Glutamatergic neuron (in vitro differentiated cells): ENCODE measurements at regions not wholly inside any gene's neighbourhood (a gene's known extent, or its start where the extent isn't known, plus 50 kb on each side); places are given as distances from the start of the nearest gene placed in this dataset.
"Not testable (repeated sequence)": the region's sequence is repeated elsewhere in the genome, so short reads cannot be mapped to it uniquely, and the experiment has no call there.

Experiments used
- DNase-seq: peaks from one replicate; pipeline ENCODE4 v3.0.0; 2022
- H3K27ac Mint-ChIP-seq: one replicate; pipeline ENCODE4 v1.8.0; 2020; ENCODE audit warnings: mild to moderate bottlenecking, mixed read lengths, inconsistent platforms; ENCODE audit not compliant: unreplicated experiment
- H3K27me3 Mint-ChIP-seq: one replicate; pipeline ENCODE4 v1.8.0; 2020; ENCODE audit warnings: mild to moderate bottlenecking, moderate library complexity, mixed read lengths, inconsistent platforms; ENCODE audit not compliant: unreplicated experiment
- H3K36me3 Mint-ChIP-seq: one replicate; pipeline ENCODE4 v1.8.0; 2020; ENCODE audit warnings: mild to moderate bottlenecking, mixed read lengths, inconsistent platforms; ENCODE audit not compliant: unreplicated experiment
- H3K4me1 Mint-ChIP-seq: one replicate; pipeline ENCODE4 v1.8.0; 2020; ENCODE audit warnings: mild to moderate bottlenecking, low read depth, mixed read lengths, inconsistent platforms; ENCODE audit not compliant: unreplicated experiment
- H3K4me3 Mint-ChIP-seq: one replicate; pipeline ENCODE4 v1.8.0; 2020; ENCODE audit warnings: mild to moderate bottlenecking, mixed read lengths, inconsistent platforms; ENCODE audit not compliant: unreplicated experiment
- H3K9me3 Mint-ChIP-seq: one replicate; pipeline ENCODE4 v1.8.0; 2020; ENCODE audit warnings: mild to moderate bottlenecking, moderate library complexity, mixed read lengths, inconsistent platforms; ENCODE audit not compliant: unreplicated experiment
- CTCF ChIP-seq: fragments of 200-600 bp; sonication (generic); IDR thresholded peaks from one replicate; pipeline ENCODE4 v1.5.0; 2021; ENCODE audit not compliant: partially characterized antibody, unreplicated experiment

GRCh38 chr17:53227111-53227510 lies 595.6 kb upstream of the KIF2B start:
- H3K4me1 Mint-ChIP-seq = no peaks in the 10 kb centered on the region

GRCh38 chr17:53219821-53220220 lies 602.9 kb upstream of the KIF2B start:
- H3K9me3 Mint-ChIP-seq = no peaks in the 10 kb centered on the region
- H3K4me3 Mint-ChIP-seq = no peak overlapping the region
- no peaks in the 10 kb centered on the region for H3K27me3 Mint-ChIP-seq
- no peaks in the 10 kb centered on the region for H3K4me1 Mint-ChIP-seq
- TF ChIP-seq CTCF = no peak
- DNase-seq = no peak
- peaks cover 4% of the 10 kb centered on the region for H3K36me3 Mint-ChIP-seq
- H3K27ac Mint-ChIP-seq = no peak overlapping the region

More at GRCh38 chr17:53227111-53227510, 595.6 kb upstream of the KIF2B start:
- Mint-ChIP-seq H3K27ac (no peak overlapping the region), H3K27me3 (no peaks in the 10 kb centered on the region), H3K4me3 (no peak overlapping the region), H3K9me3 (no peaks in the 10 kb centered on the region), H3K36me3 (no peaks in the 10 kb centered on the region)
- no peak for DNase-seq
- TF ChIP-seq CTCF = no peak

GRCh38 chr17:53218723-53219122 lies 604.0 kb upstream of the KIF2B start:
- Mint-ChIP-seq H3K9me3 (no peaks in the 10 kb centered on the region), H3K27me3 (no peaks in the 10 kb centered on the region), H3K4me1 (no peaks in the 10 kb centered on the region), H3K4me3 (no peak overlapping the region), H3K36me3 (peaks cover 4% of the 10 kb centered on the region), H3K27ac (no peak overlapping the region)
- no peak for DNase-seq
- no peak for TF ChIP-seq CTCF

GRCh38 chr17:53217311-53217710 lies 605.4 kb upstream of the KIF2B start:
- Mint-ChIP-seq H3K36me3 (peaks cover 4% of the 10 kb centered on the region), H3K9me3 (no peaks in the 10 kb centered on the region), H3K4me3 (no peak overlapping the region)

GRCh38 chr17:53208935-53209334 lies 613.8 kb upstream of the KIF2B start:
- H3K4me1 Mint-ChIP-seq, H3K9me3 Mint-ChIP-seq, H3K27ac Mint-ChIP-seq, H3K4me3 Mint-ChIP-seq, DNase-seq, H3K36me3 Mint-ChIP-seq, H3K27me3 Mint-ChIP-seq: not testable (repeated sequence)

More at GRCh38 chr17:53217311-53217710, 605.4 kb upstream of the KIF2B start:
- TF ChIP-seq CTCF = no peak
- Mint-ChIP-seq H3K4me1 (no peaks in the 10 kb centered on the region), H3K27ac (no peak overlapping the region), H3K27me3 (no peaks in the 10 kb centered on the region)
- DNase-seq = no peak

- no peak for DNase-seq
- H3K4me1 Mint-ChIP-seq = no peaks in the 10 kb centered on the region
- no peak overlapping the region for H3K4me3 Mint-ChIP-seq
- TF ChIP-seq CTCF = no peak
- no peak overlapping the region for H3K27ac Mint-ChIP-seq
- H3K36me3 Mint-ChIP-seq = no peaks in the 10 kb centered on the region
- no peaks in the 10 kb centered on the region for H3K27me3 Mint-ChIP-seq
- H3K9me3 Mint-ChIP-seq = no peaks in the 10 kb centered on the region
Measured at GRCh38 chr17:53193044-53193443, 629.7 kb upstream of the KIF2B start.
